ENCODE measurements at regions not wholly inside any gene's neighbourhood (a gene's known extent, or its start where the extent isn't known, plus 50 kb on each side); places are given as distances from the start of the nearest gene placed in this dataset.

DNA sequence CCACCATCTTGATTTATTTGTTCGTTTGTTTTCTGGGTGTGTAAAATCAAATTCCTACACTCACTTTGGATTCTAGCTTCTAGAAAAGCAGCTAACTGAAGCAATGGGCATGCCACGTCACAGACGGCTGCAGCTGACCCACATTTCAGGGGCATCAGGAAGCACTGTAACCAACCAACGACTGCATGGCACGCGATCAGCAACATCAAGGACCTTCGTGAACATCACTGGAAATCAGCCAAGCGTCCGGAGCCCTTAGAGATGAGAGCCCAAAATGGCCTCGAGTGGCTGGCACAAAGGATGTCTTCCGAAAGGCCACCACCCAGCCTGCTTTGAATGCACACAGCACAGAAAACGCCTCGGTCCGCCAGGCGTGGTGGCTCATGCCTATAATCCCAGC, 191.1 kb downstream of the OLFM1 start:
- TF ChIP-seq, protein P1, sequence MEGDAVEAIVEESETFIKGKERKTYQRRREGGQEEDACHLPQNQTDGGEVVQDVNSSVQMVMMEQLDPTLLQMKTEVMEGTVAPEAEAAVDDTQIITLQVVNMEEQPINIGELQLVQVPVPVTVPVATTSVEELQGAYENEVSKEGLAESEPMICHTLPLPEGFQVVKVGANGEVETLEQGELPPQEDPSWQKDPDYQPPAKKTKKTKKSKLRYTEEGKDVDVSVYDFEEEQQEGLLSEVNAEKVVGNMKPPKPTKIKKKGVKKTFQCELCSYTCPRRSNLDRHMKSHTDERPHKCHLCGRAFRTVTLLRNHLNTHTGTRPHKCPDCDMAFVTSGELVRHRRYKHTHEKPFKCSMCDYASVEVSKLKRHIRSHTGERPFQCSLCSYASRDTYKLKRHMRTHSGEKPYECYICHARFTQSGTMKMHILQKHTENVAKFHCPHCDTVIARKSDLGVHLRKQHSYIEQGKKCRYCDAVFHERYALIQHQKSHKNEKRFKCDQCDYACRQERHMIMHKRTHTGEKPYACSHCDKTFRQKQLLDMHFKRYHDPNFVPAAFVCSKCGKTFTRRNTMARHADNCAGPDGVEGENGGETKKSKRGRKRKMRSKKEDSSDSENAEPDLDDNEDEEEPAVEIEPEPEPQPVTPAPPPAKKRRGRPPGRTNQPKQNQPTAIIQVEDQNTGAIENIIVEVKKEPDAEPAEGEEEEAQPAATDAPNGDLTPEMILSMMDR (IDR thresholded peaks at IDR 0.05 in 4 of 5, conservative IDR thresholded peaks at IDR 0.05 in 1 of 5), result no peak
- TF ChIP-seq POLR2A (IDR thresholded peaks at IDR 0.05), result no peak

Measured in gastrocnemius medialis (tissue), 4 donors.